ENCODE measurements at regions not wholly inside any gene's neighbourhood (a gene's known extent, or its start where the extent isn't known, plus 50 kb on each side); places are given as distances from the start of the nearest gene placed in this dataset.

DNA sequence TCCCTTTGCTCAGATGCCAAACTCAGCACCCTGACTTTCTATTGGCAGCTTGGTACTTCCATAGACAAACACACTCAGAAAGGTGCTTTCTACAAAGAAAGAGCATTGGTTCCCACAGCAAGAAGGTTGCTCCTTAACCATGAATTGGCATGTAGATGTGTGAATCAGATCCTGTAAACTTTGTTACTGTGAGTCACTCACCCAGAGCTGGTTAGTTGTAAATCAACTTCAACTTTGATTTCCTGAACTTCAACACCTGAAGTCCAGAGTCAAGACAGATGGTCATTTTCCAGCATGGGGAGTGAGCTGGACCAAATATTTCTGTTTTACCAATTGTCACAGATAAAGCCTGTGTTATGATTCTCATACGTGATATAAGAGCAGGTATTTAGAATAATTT is 797.2 kb downstream of the TNS3 start:
- Histone ChIP-seq H2AK5ac (ENCODE audit: low read length) (no peak overlapping the region), H3K27me3 (ENCODE audit: insufficient read depth, low read length) (no peaks in the 10 kb centered on the region), H3K4me2 (ENCODE audit: low read length) (no peak overlapping the region), H4K8ac (ENCODE audit: low read depth, low read length) (no peak overlapping the region), H3K9ac (ENCODE audit: low read length) (no peak overlapping the region), H3K27ac (ENCODE audit: low read depth, low read length) (no peak overlapping the region), H3K79me1 (ENCODE audit: low read length) (no peaks in the 10 kb centered on the region), H3K4me3 (ENCODE audit: low read depth, low read length) (no peak overlapping the region), H3K4me1 (ENCODE audit: control insufficient read depth in 1 of 2, insufficient read depth in 2 of 2, low read length in 2 of 2) (no peaks in the 10 kb centered on the region), H3K14ac (ENCODE audit: low read length) (no peak overlapping the region), H3K9me3 (ENCODE audit: insufficient read depth, low read depth, low read length) (no peaks in the 10 kb centered on the region), H2BK12ac (ENCODE audit: low read length) (no peak overlapping the region), H3K18ac (ENCODE audit: low read length) (no peak overlapping the region), H2BK120ac (ENCODE audit: insufficient read depth, low read length, poor library complexity) (no peak overlapping the region), H2AFZ (ENCODE audit: insufficient read depth, low read length, poor library complexity) (no peak overlapping the region), H2BK5ac (ENCODE audit: low read depth, low read length, poor library complexity) (no peak overlapping the region), H4K12ac (ENCODE audit: low read depth, low read length) (no peak overlapping the region), H4K91ac (ENCODE audit: low read depth, low read length) (no peak overlapping the region), H3K79me2 (ENCODE audit: control insufficient read depth, insufficient read depth, low read length, poor library complexity) (no peaks in the 10 kb centered on the region), H3K23ac (ENCODE audit: low read length) (no peak overlapping the region), H3K4ac (ENCODE audit: low read depth, low read length) (no peak overlapping the region), H3K36me3 (ENCODE audit: control insufficient read depth in 1 of 2, insufficient read depth in 2 of 2, low read length in 2 of 2) (no peaks in the 10 kb centered on the region)
- no peak for DNase-seq
- WGBS (ENCODE audit: extremely low coverage, insufficient coverage, insufficient read length): no CpG with 5 or more reads among the region's 1 CpG

DNA sequence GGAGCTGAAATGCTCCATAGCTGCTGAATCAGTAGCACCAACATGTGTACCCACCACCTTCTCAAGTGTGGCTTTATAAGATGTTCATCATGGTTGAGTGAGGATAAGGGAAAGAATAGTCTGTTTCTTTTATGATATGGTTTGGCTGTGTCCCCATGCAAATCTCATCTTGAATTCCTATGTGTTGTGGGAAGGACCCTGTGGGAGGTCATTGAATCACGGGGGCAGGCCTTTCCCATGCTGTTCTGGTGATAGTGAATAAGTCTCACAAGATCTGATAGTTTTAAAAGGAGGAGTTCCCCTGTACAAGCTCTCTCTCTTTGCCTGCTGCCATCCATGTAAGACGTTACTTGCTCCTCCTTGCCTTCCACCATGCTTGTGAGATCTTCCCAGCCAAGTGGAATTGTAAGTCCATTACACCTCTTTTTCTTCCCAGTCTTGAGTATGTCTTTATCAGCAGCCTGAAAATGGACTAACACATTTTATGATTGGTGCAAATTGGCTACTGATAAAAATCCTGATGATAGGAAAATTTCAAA is 799.9 kb downstream of the TNS3 start:
- Histone ChIP-seq H3K9ac (ENCODE audit: low read length) (no peak overlapping the region), H3K27me3 (ENCODE audit: insufficient read depth, low read length) (no peaks in the 10 kb centered on the region), H4K12ac (ENCODE audit: low read depth, low read length) (no peak overlapping the region), H3K79me2 (ENCODE audit: control insufficient read depth, insufficient read depth, low read length, poor library complexity) (no peaks in the 10 kb centered on the region), H3K4ac (ENCODE audit: low read depth, low read length) (no peak overlapping the region), H3K79me1 (ENCODE audit: low read length) (no peaks in the 10 kb centered on the region), H3K9me3 (ENCODE audit: insufficient read depth, low read depth, low read length) (no peaks in the 10 kb centered on the region), H3K23ac (ENCODE audit: low read length) (no peak overlapping the region), H3K27ac (ENCODE audit: low read depth, low read length) (no peak overlapping the region), H4K8ac (ENCODE audit: low read depth, low read length) (no peak overlapping the region), H2AFZ (ENCODE audit: insufficient read depth, low read length, poor library complexity) (no peak overlapping the region), H3K36me3 (ENCODE audit: control insufficient read depth in 1 of 2, insufficient read depth in 2 of 2, low read length in 2 of 2) (no peaks in the 10 kb centered on the region), H3K18ac (ENCODE audit: low read length) (no peak overlapping the region), H3K4me1 (ENCODE audit: control insufficient read depth in 1 of 2, insufficient read depth in 2 of 2, low read length in 2 of 2) (no peaks in the 10 kb centered on the region), H3K14ac (ENCODE audit: low read length) (no peak overlapping the region), H4K91ac (ENCODE audit: low read depth, low read length) (no peak overlapping the region), H2BK5ac (ENCODE audit: low read depth, low read length, poor library complexity) (no peak overlapping the region), H2AK5ac (ENCODE audit: low read length) (no peak overlapping the region), H2BK12ac (ENCODE audit: low read length) (no peak overlapping the region), H3K4me2 (ENCODE audit: low read length) (no peak overlapping the region), H2BK120ac (ENCODE audit: insufficient read depth, low read length, poor library complexity) (no peak overlapping the region), H3K4me3 (ENCODE audit: low read depth, low read length) (no peak overlapping the region)
- no peak for DNase-seq
- WGBS (ENCODE audit: extremely low coverage, insufficient coverage, insufficient read length): no CpG with 5 or more reads among the region's 2 CpGs

DNA sequence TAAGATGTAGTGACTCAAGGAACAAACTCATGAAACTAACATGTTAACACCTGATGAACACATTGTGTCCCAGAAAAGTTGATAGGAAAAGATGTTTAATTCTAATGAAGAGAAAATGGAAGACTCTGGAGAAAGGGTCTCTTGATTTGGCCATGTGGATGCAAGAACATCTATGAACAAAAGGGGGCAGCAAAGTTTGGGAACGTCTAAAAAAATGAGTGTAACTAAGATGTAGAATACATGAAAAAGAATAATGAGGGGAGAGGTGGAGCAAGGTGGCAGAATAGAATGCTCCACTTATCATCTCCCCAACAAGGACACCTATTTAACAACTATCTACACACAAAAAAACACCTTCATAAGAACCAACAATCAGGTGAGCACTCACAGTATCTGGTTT is 805.1 kb downstream of the TNS3 start:
- no CpG with 5 or more reads among the region's 1 CpG for WGBS (ENCODE audit: extremely low coverage, insufficient coverage, insufficient read length)
- H2BK5ac ChIP-seq (ENCODE audit: low read depth, low read length, poor library complexity): no peak overlapping the region
- H3K4me2 ChIP-seq (ENCODE audit: low read length): no peak overlapping the region
- H3K14ac ChIP-seq (ENCODE audit: low read length): no peak overlapping the region
- H3K4ac ChIP-seq (ENCODE audit: low read depth, low read length): no peak overlapping the region
- no peak overlapping the region for H3K9ac ChIP-seq (ENCODE audit: low read length)
- no peaks in the 10 kb centered on the region for H3K9me3 ChIP-seq (ENCODE audit: insufficient read depth, low read depth, low read length)
- no peak overlapping the region for H2BK12ac ChIP-seq (ENCODE audit: low read length)
- H2AK5ac ChIP-seq (ENCODE audit: low read length): no peak overlapping the region
- H3K36me3 ChIP-seq (ENCODE audit: control insufficient read depth in 1 of 2, insufficient read depth in 2 of 2, low read length in 2 of 2): no peaks in the 10 kb centered on the region
- H4K91ac ChIP-seq (ENCODE audit: low read depth, low read length): no peak overlapping the region
- H3K27me3 ChIP-seq (ENCODE audit: insufficient read depth, low read length): no peaks in the 10 kb centered on the region
- DNase-seq: peak in 1 of 2 donors; percentile 45
- no peaks in the 10 kb centered on the region for H3K79me1 ChIP-seq (ENCODE audit: low read length)
- H3K4me1 ChIP-seq (ENCODE audit: control insufficient read depth in 1 of 2, insufficient read depth in 2 of 2, low read length in 2 of 2): no peaks in the 10 kb centered on the region
- no peak overlapping the region for H3K4me3 ChIP-seq (ENCODE audit: low read depth, low read length)
- H3K18ac ChIP-seq (ENCODE audit: low read length): no peak overlapping the region
- H4K12ac ChIP-seq (ENCODE audit: low read depth, low read length): no peak overlapping the region
- H2BK120ac ChIP-seq (ENCODE audit: insufficient read depth, low read length, poor library complexity): no peak overlapping the region
- no peak overlapping the region for H2AFZ ChIP-seq (ENCODE audit: insufficient read depth, low read length, poor library complexity)
- no peak overlapping the region for H3K23ac ChIP-seq (ENCODE audit: low read length)
- no peak overlapping the region for H4K8ac ChIP-seq (ENCODE audit: low read depth, low read length)
- no peaks in the 10 kb centered on the region for H3K79me2 ChIP-seq (ENCODE audit: control insufficient read depth, insufficient read depth, low read length, poor library complexity)
- H3K27ac ChIP-seq (ENCODE audit: low read depth, low read length): no peak overlapping the region

DNA sequence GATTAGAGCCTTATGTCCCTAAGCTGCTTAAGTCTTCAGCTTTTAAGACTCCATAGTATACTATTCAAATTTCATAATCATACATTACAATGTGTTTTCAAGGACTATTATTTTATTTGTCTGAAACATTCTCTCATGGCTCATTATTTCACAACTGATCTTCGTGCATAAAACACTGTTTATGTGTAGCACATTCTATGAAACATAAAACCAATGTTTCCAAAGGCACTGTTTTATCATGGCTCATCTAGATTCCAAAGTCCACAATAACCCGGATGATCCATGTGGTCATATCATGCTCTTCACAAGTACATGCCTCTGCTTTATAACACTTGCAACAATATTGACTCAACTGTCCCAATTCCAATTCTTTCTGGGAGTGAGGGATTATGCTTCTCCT is 806.1 kb downstream of the TNS3 start:
- Histone ChIP-seq H3K36me3 (ENCODE audit: control insufficient read depth in 1 of 2, insufficient read depth in 2 of 2, low read length in 2 of 2) (no peaks in the 10 kb centered on the region), H4K91ac (ENCODE audit: low read depth, low read length) (no peak overlapping the region), H3K4me2 (ENCODE audit: low read length) (no peak overlapping the region), H3K18ac (ENCODE audit: low read length) (no peak overlapping the region), H2BK12ac (ENCODE audit: low read length) (no peak overlapping the region), H3K4ac (ENCODE audit: low read depth, low read length) (no peak overlapping the region), H3K27ac (ENCODE audit: low read depth, low read length) (no peak overlapping the region), H4K12ac (ENCODE audit: low read depth, low read length) (no peak overlapping the region), H3K4me1 (ENCODE audit: control insufficient read depth in 1 of 2, insufficient read depth in 2 of 2, low read length in 2 of 2) (no peaks in the 10 kb centered on the region), H3K79me1 (ENCODE audit: low read length) (no peaks in the 10 kb centered on the region), H3K79me2 (ENCODE audit: control insufficient read depth, insufficient read depth, low read length, poor library complexity) (no peaks in the 10 kb centered on the region), H2AK5ac (ENCODE audit: low read length) (no peak overlapping the region), H4K8ac (ENCODE audit: low read depth, low read length) (no peak overlapping the region), H3K14ac (ENCODE audit: low read length) (no peak overlapping the region), H3K27me3 (ENCODE audit: insufficient read depth, low read length) (no peaks in the 10 kb centered on the region), H2BK120ac (ENCODE audit: insufficient read depth, low read length, poor library complexity) (no peak overlapping the region), H2BK5ac (ENCODE audit: low read depth, low read length, poor library complexity) (no peak overlapping the region), H3K4me3 (ENCODE audit: low read depth, low read length) (no peak overlapping the region), H3K9me3 (ENCODE audit: insufficient read depth, low read depth, low read length) (no peaks in the 10 kb centered on the region), H2AFZ (ENCODE audit: insufficient read depth, low read length, poor library complexity) (no peak overlapping the region), H3K9ac (ENCODE audit: low read length) (no peak overlapping the region), H3K23ac (ENCODE audit: low read length) (no peak overlapping the region)
- no peak for DNase-seq
- no CpG with 5 or more reads among the region's 2 CpGs for WGBS (ENCODE audit: extremely low coverage, insufficient coverage, insufficient read length)
